Hindlimb muscle (tissue), 1 donor: ENCODE measurements at regions not wholly inside any gene's neighbourhood (a gene's known extent, or its start where the extent isn't known, plus 50 kb on each side); places are given as distances from the start of the nearest gene placed in this dataset.
"Not testable (repeated sequence)": the region's sequence is repeated elsewhere in the genome, so short reads cannot be mapped to it uniquely, and the experiment has no call there.

Experiments used
- DNase-seq: peaks from one replicate; pipeline ENCODE4 v3.0.0-alpha.2; 2013

DNA sequence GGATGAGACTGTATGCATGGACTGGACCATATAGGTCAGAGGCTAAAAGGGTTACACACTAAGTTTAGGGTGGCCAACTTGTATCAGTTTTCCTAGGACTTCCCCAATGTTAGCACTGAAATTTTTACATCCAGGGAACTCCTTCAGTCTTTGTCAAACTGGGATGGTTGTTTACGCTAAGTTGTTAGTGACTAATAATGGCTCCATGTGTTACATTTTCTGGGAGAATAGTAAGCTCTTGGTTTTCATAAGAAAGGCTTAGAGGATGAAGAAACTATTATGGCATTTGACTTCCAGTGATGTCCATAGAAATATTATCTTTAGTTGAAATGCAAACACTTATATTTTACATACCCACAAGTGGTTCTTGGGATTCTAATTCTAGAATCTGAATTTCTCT lies 57.9 kb upstream of the ST3GAL6 start:
- DNase-seq: no peak

GRCh38 chr3:98705694-98706093 lies 57.4 kb upstream of the ST3GAL6 start:
- no peak for DNase-seq

DNA sequence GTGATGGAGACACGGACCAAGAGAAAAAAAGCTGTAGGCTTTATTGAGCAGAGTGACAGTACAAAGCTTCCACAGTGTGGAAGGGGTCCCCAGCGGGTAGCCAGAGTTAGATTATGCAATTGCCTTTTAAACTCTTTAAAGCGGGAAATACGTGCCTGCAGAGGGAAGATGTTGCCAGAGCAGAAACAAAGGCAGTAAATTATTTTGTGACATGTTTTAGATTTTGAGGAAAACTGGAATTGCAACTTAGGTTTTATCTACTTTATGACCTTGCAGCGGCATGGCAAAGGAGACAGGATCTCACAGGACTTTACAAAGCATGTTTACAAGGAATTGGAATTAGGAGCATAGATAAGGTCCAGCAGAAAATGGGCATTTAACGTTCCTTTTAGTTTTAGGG lies 54.5 kb upstream of the ST3GAL6 start:
- DNase-seq: not testable (repeated sequence)

GRCh38 chr3:98709441-98709840 lies 53.7 kb upstream of the ST3GAL6 start:
- no peak for DNase-seq

DNA sequence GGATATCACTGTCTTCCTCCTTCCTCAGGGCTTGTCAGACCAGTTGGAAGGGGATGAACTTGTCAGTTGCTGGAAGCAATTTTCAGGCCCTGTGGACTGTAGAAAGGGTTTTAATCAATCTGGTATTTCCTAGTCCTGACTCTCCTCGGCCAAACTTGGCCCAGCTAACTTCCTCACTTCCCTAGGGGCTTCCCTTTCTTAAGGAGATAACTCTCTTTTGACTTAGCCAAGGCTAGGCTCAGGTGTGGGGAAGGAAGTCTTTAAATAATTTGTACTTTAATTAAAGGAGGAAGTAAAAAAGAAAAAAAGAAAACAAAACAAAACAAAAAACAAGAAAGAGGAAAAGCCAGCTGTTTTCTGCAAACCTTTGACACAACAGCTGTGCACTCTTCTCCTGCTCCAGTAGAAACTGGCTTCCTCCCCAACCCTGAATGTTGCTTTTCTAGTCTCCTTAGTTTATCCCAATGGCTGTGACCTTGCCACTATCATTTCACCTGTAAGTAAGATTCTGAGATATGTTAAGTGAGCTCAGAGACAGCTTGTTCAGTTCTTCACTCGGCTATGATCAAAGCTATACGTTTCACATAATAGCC lies 53.0 kb upstream of the ST3GAL6 start:
- peak; percentile 29 for DNase-seq

DNA sequence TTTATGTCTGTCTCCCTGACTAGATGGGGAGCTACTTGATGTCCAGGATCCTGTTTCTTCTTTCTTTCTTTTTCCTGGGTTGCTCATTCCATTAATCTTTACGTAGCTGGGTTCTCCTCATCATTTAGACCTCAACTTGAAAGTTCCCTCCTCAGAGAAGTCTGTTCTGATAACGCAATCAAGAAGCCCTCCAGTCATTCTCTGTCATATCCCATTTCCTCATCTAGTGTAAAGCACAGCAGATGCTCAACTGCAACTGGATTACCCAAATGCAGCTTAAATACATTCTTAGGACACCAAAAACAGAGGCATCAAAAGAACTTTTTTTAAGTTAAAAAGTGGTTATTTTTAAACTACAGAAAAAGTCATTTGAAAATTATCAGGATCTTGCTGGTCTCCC lies 51.7 kb upstream of the ST3GAL6 start:
- no peak for DNase-seq

- DNase-seq: no peak
Observed at GRCh38 chr3:98712726-98713125, 50.4 kb upstream of the ST3GAL6 start.

- DNase-seq: not testable (repeated sequence)
Observed at GRCh38 chr3:98713332-98713731, 49.8 kb upstream of the ST3GAL6 start.
